Right lung (tissue), 2 donors: ENCODE measurements at regions not wholly inside any gene's neighbourhood (a gene's known extent, or its start where the extent isn't known, plus 50 kb on each side); places are given as distances from the start of the nearest gene placed in this dataset.
"Not testable (repeated sequence)": the region's sequence is repeated elsewhere in the genome, so short reads cannot be mapped to it uniquely, and the experiment has no call there.

Experiments used
- DNase-seq, 2 donors: peaks; one replicate each; pipeline ENCODE4 v3.0.0-alpha.2; 2013

DNA sequence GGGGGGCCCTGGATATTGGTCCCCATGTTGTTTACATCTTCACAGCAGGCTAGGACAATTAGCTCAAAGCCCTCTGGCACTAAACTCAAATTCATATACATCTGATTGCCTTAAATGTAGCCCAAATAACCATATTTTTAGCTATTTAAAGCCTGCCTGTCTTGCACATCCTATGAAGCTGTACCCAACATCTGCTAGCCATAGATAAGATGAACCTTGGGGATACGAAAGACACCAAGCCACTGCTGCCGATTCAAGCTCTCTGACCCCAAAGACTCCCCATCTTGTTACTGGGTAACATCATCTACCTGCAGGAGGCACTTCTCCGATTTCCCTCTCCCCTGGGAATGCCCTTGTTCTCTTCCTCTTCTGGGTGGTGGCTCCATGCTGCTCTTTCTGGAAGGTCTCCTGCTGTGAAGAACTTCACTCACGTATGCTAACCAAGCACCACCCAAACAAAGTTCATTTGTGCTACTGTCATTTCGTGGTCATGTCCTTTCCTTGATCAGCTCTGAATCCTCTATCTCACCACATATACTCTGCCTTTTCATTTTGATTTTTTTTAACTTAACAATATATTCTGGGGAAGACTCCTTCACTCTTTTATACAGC, 107.7 kb upstream of the ATXN3L start:
- DNase-seq: no peak

DNA sequence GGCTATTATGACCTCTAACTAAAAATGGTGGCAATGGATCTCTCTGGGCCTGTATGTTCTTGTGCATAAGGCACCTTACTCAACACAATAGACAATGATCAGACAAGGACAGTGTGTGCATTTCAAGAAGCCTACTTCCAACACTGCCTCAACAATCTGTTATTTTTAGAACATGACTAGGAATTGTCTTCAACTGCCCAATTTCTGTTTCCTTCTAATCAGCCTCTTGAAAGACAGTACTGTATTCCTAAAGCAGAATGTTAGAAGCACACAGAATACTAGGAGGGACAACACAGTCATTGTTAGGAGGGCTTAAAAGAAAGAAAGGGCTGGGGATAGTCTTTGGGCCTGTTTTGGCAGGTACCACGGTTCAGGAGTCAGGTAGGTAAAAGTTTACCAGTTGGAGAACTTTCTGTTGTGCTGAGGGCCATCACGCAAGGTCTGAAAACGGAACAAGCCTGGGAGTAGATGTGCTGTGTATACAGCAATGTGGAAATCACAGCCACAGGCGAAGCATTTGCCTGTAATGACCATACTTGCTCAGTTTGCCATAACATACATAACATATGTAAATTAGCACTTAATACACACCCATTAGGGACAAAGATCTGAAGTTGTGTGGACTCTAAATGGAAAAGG, 100.8 kb upstream of the ATXN3L start:
- DNase-seq: no peak

DNA sequence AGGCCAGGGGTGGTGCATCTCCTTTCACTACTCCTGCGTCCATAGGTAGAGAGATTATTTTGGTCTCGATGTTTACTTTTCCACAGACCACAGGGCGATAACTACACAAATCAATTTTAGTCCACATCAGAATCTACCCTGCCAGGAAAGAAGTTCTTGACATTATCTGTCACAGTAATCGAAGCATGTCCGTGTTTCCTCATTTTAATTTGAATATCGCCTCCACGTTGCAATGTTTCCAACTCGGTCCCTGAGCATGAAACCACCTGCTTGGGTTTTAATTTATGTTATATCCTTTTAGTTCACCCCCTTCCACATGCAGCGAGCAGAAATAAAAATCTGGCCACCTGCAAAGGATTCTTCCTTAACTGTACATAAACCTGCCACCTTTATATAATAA, 100.1 kb upstream of the ATXN3L start:
- no peak for DNase-seq

DNA sequence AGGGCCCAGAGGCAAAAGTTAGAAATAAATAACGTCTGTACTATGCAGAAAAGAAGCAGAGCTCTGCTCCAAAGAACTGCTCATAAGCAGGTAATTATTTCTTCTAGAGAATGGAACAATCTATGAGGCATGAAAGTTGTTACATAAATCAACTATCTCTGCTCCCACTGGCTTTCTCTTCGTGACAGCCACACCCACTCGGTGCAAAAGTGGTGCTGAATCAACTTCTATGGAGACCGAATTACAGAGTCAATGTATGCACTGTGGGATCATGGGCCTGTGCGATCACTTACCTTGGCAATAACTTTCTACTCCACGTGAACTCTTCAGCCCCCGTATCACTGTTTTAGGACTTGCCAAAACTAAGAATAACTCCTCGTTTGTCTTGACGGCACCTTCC, 99.4 kb upstream of the ATXN3L start:
- DNase-seq: no peak

DNA sequence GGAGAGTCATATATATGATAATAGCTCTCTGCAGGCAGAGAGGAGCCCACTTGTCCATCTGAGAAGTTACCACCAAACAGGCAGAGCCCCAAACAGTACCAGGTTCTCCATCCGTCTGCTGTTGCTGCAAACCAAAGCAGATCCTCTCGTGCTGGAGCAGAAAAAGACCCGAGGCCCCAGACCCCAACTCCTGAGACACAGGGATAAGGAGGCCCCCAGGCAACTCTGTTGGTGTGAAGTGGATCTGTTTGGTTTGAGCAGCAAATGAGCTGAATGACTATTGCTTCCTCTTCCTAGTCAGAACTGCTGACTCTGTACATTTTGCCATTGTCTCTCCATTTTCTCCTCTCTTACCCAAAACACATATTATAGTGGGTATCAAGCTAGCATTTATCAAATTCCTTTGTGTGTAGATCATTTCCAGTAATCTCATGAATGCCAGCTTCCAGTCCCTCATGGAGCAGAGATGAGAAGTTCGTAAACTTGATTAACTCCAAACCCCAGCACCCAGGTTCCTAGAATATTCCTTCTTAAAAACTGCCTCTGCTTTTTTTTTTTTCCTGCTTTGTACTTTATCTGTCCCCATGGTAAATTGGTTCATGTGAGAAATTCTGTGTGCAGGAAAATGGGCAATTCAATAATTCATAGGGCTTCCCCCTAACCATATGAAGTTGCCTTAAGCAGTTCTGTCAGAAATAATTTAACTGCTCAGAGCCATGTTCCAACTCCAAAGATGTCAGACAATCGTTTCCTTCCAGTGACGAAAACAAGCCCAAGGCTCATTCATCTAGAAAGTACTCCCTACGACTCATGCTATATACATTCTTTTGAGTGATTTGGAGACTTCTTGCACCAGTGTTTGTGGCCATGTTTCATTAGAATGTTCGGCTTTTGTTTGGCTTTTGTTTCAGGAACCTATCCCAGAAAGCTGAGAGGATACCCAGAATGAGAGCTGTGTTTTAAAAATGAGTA, 98.6 kb upstream of the ATXN3L start:
- no peak for DNase-seq

DNA sequence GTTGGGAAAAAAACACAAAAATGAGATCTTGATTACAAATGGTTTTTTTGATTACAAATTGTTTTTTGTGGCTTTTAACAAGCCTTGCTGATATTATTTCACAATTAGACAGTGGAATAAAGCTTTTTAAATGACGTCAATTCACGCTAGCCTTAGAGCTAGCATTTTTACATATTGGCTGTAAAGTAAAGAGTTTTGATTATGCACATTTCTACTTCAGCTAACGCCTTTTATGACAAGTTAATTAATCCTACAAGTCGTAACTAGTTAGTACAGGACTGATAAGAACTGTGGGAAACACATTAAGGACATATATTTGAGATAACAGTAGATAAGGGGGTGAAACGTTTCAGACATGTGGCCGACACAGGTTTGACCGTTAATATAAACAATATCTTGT, 95.7 kb upstream of the ATXN3L start:
- DNase-seq: no peak

DNA sequence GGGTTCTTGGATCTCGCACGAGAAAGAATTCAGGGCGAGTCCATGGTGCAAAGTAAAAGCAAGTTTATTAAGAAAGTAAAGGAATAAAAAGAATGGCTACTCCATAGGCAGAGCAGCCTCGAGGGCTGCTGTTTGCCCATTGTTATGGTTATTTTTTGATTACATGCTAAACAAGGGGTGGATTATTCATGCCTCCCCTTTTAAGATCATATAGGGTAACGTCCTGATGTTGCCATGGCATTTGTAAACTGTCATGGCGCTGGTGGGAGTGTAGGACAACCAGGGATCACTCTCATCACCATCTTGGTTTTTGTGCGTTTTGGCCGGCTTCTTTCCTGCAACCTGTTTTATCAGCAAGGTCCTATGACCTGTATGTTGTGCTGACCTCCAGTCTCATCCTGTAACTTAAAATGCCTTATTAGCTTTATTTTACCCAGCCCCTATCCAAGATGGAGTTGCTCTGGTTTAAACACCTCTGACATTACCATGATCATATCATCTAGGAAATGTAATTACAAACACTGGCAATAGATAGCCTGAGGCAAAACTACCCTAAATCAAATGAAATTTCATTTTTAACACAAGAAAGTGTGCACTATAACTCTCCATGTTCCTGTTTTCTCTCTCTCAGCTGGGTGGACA, 94.3 kb upstream of the ATXN3L start:
- DNase-seq: no peak

DNA sequence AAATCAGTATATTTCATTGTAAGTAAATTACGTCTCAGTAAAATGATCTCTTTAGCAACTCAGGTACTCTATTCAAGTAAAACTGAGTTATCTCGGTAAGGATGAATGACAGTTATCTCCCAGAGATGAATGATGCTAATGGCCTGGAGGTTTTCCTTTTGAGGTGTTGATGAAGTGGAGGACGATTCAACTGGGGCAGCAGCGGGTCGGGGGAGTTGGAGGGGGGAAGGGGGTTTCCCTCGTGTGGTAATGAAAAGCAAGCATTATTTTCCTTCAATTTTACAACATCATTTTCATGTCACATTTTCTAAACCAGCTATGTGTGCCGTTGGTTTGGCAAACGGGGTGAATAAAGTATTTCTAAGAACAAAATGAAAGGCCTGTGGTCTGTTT, 92.4 kb upstream of the ATXN3L start:
- DNase-seq: no peak

DNA sequence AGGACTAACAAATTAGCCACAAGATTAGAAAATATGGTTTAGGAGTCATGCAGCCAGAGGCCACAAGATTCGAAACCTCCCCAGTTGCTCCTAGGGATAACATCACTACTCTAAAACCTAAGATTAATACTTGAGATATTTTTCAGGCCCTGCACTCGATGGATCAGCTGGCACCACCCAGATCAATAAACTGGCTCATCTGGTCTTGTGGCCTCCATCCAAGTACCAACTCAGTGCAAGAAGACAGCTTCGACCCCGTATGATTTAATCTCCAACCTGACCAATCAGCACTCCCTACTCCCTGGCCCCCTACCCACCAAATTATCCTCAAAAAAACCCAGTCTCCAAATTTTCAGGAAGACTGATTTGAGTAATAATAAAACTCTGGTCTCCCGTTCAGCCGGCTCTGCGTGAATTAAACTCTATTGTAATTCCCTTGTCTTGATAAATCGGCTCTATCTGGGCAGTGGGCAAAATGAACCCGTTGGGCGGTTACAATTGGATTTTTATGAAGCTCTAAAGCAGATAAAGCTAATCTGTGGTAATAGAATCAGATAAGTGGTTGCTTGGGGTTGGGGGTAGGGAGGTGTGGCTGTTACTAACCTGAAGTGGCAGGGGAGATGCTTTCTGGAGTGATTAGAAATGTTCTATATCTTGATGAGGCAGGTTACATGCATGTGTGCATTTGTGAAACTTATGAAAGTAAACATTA, 91.8 kb upstream of the ATXN3L start:
- no peak for DNase-seq

DNA sequence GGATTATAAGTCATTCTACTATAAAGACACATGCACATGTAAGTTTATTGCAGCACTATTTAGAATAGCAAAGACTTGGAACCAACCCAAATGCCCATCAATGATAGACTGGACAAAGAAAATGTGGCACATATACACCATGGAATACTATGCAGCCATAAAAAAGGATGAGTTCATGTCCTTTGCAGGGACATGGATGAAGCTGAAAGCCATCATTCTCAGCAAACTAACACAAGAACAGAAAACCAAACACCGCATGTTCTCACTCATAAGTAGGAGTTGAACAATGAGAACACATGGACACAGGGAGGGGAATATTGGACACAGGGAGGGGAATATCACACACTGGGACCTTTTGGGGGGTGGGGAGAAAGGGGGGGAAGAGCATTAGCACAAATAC, 88.7 kb upstream of the ATXN3L start:
- not testable (repeated sequence) for DNase-seq

DNA sequence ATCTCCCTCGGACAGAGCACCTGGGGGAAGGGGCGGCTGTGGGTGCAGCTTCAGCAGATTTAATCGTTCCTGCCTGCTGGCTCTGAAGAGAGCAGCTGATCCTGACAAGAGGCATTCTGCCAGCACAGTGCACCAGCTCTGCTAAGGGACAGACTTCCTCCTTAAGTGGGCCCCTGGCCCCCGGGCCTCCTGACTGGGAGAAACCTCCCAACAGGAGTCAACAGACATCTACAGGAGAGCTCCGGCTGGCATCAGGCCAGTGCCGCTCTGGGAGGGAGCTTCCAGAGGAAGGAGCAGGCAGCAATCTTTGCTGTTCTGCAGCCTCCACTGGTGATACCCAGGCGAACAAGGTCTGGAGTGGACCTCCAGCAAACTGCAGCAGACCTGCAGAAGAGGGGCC, 84.9 kb upstream of the ATXN3L start:
- peak in 1 of 2 donors; percentile 15 for DNase-seq

DNA sequence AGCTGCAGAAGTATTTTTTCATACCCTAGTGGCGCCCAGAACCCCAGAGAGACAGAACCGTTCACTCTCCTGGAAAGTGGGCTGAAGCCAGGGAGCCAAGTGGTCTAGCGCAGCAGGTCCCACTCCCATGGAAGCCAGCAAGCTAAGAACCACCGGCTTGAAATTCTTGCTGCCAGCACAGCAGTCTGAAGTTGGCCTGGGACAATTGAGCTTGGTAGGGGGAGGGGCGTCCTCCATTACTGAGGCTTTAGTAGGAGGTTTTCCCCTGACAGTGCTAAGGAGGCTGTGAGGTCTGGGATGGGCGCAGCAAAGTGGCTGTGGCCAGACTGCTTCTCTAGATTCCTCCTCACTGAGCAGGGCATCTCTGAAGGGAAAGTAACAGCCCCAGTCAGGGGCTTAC, 84.5 kb upstream of the ATXN3L start:
- DNase-seq: no peak

DNA sequence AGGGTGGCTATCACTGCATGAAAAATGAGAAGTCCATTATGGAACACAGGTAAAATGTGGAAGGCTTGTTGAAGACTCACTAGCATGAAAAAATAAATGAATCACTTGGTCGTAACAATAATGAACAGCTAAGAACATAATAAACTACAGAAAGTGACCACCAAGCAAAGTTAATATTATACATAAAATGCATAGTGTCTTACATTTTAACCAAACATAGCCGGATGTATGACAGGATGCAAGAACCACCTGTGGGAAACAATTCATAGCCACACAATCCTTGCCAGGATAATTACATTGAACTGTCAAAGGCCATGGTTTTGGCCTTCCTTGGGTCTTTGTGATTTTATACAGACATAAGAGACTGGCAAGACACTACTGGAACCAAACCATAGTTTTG, 81.9 kb upstream of the ATXN3L start:
- DNase-seq: no peak

DNA sequence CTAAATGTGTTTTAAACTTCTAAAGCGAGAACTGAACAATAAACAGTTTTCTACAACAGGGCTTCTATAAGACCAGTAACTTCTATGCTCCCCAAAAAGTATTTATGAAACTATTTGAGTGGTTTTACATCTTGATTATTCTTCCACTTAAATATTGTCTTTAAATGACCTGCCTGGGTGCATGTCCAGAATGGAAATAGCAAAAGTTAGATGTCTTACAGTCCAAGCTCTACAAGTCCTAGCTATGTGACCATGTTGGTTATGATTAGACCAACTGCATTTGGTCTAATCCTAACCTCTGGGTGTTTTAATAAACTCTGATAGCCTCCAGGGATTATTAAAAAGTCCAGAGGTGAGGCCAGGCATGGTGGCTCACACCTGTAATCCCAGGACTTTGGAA, 79.0 kb upstream of the ATXN3L start:
- DNase-seq: no peak

DNA sequence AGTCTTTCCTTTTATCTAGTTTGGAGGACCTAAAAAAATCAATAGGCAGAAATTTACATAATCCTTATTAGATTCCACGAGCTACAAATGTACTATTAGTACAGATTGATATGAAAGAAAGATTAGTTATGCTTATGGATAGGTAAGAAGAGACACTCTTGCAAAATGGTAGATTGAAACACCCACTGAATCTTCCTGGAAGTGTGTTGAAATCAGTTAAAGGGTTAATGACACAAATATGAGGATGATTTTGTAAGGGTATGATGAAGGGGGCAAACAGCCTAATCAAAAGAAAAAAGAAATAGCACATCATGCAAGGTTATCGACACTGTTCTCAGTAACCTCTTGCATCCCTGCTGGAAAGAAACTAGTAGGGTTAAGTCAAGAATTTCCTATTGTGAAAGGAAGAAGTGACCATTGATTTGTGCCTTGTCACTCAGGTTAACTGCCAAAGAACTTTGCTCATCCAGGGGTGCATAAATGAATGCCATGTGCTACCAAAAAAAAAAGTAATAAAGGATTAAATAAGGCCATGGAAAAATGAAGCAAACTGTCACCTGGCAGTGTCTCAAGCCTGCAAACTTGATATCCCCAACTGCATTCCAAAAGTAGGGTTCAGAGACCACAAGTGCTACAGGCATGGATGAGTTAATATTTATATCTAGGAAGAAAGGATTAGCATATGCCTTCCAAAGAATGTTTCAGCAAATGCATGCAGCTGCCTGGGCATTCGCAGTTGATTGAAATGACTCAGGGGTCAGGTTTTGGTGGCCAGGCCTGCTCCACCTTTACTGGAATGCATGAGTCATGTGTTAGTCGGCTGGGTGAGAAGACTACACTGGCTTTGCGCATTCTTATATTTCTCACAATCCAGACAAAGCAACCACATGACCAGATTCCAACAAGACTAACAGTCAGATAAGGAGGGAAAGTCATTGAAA, 78.3 kb upstream of the ATXN3L start:
- DNase-seq: no peak

DNA sequence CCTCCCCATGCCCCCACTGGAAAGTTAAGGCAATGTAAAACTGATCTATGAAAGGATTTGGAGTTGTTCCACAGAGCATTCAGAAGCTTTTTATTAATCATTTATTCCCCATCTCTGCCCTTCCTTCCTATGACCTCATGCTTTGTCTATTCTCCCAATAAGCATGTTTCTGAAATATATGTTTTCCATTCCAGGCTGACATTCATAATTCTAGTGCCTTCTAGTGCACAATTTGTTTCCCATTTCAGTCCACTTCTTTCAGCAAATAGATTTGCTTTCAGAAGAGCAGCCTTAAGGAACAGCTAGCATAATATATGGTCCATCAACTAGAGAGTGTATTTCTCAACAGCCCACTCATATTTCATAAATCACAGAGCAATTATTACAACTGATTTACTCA, 77.1 kb upstream of the ATXN3L start:
- no peak for DNase-seq

DNA sequence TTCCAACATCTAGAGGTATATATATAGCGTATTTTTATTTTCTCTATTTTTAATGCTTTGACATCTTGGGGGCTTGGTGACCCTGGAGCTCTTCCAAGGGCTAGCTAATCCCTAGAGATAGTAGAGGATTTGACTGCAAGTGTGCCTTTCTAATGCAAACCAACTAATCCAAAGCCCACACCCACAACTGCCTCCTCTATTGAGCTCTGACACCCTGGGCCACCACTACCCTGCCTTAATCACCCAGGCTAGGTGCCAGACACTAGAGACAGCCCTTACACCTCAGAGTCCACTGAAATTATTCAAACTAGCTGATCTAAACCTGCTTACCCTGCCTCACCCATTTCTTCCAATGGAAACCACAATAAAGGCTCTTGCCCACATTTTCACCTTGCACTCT, 69.6 kb upstream of the ATXN3L start:
- no peak for DNase-seq

DNA sequence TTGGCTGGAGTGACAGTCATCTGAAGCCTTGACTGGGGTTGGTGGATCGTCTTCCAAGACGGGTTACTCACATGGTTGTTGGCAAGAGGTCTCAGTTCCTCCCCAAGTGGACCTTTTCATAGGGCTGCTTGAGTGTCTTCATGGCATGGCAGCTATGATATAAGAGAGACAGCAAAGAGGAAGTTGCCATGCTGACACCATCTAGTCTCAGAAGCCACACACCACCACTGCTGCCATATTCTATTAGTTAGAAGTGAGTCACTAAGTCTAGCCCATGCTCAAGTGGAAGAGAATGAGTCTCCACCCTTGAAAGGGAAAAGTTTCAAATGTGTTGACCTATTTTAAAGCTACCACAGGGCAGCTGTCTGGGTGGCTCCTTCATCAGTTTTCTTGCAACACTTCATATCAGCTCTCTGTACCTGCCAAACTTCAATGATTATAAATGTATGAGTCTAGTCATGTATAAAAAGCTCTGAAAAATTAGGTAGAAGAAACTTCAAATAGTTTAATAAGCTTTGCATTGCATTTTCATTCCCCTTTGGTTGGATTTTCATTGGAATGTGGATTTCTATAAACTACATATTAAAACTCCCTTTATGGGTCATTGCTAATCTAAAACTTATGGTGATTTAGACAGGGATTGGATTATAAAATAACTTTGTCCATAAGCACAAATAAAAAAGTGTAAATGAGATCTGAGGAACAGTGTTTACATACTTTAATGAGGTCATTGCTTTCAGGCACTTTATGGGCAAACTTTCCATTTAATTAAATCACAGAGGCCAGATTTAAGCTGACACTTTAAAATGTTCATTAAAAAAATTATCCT, 68.0 kb upstream of the ATXN3L start:
- no peak for DNase-seq

DNA sequence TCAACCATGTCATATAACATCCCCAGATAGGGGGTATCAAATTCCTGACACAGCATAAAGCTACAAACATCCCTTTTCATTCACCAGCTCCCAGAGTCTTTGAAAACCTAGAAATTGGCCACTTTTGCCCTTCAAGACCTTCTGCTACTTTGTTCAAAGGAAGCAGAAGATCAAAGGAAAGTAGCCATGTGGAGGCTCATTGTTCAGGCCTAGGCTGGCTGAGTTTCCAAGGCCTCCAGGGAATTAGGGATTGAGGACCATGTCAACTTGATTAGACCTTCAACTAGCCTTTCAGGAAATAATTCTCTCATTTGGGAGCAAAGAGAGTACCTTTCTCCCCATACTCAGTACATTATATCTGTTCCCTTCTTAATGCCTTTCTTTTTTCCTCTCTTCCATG, 66.8 kb upstream of the ATXN3L start:
- no peak for DNase-seq

DNA sequence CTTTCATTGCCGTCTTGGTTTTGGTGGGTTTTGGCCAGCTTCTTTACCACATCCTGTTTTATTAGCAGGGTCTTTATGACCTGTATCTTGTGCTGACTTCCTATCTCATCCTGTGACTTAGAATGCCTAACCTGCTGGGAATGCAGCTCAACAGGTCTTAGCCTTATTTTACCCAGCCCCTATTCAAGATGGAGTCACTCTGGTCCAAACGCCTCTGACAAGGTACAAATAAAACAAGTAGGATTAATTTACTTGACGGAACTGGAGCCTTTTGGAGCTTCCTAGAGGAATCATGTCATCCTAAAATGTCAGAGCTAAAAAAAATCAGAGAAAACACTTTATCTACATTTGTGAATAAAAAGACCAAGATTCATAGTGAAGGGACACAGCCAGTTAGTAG, 66.2 kb upstream of the ATXN3L start:
- DNase-seq: no peak
